CD4-positive, alpha-beta T cell treated with Interleukin-17A for 4 hours (primary cell): ENCODE measurements at regions not wholly inside any gene's neighbourhood (a gene's known extent, or its start where the extent isn't known, plus 50 kb on each side); places are given as distances from the start of the nearest gene placed in this dataset.

Experiments used
- DNase-seq: peaks from one replicate; pipeline ENCODE4 v3.0.0-alpha.2; 2020; ENCODE audit warnings: mixed read lengths

- DNase-seq: no peak
Observed at GRCh38 chr12:107226126-107226525, 132.8 kb upstream of the CRY1 start.

DNA sequence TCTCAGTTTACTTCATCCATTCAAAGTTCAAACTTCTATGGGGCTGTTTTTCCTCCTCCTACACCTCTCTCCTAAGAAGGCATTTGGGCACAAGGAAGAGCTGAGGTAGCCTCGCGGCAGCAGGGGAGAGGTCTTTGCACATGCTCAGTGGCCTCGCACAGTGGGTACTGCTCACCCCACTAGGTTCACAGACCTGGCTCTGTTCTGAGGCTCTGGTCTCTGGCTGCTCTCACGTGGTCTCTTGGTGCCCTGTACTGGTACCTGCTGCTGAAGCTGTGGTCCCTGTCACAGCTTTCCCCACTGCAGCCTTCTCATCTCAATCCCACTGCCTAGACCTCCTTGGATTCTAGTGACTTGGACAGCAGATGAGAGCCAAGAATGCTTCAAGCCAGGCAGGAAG is 134.7 kb upstream of the CRY1 start:
- DNase-seq: no peak

GRCh38 chr12:107229827-107230226 is 136.5 kb upstream of the CRY1 start:
- no peak for DNase-seq

GRCh38 chr12:107231303-107231702 is 138.0 kb upstream of the CRY1 start:
- no peak for DNase-seq

GRCh38 chr12:107233551-107233950 is 140.2 kb upstream of the CRY1 start:
- no peak for DNase-seq

DNA sequence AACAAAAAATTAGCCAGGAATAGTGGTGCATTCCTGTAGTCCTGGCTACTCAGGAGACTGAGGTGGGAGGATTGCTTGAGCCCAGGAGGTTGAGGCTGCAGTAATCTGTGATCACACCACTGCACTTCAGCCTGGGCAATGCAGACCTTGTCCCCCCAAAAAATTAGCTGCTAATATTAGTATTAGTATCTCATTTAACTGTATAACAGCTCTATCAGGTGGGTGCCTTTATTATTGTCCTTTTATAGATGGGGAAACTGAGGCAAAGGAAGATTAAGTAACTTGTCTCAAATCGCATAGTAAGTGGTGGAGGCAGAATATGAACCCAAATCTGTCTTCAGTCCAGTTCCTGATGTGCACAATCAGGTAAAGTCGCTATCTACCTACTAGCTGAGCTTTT is 142.3 kb upstream of the CRY1 start:
- no peak for DNase-seq

- no peak for DNase-seq
Observed at GRCh38 chr12:107236824-107237511, 143.6 kb upstream of the CRY1 start.

- no peak for DNase-seq
Observed at GRCh38 chr12:107238296-107238695, 144.9 kb upstream of the CRY1 start.

DNA sequence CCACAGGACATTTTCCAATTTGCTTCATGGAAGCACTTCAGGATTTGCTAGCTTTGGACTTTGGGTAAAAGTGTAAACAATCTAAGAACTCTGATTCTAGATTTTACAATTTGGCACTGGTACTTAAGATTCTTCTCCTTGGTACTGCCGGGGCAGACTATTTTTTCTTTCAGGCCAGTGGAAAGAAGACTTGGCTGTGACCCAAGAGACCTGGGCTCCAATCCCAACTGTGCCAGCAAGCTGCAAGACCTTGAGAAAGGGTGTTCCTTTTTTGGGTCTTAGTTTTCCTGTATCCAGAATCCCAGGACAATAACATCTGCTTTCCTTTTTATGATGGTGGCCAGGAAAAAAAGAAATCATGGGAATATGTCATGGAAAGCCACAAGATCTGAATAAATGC is 148.1 kb upstream of the CRY1 start:
- DNase-seq: no peak

DNA sequence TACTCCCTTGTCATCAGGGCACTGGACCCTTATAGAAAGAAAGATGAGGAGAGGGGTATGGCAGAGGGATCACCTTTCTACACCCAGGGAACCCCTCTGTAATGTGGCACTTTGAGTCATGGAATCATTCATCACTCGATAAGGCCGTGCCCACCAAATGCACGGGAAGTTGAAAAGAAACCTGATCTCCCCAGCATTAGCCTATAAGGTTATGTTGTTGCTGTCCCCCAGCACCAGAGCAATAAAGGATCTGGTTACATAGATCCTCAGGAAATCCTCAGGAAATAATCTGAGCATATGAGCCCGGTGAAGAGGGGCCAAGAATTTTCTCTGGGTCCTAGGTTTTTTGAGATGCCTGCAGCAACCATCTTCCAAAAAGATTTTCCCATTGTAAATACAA is 148.8 kb upstream of the CRY1 start:
- DNase-seq: no peak

DNA sequence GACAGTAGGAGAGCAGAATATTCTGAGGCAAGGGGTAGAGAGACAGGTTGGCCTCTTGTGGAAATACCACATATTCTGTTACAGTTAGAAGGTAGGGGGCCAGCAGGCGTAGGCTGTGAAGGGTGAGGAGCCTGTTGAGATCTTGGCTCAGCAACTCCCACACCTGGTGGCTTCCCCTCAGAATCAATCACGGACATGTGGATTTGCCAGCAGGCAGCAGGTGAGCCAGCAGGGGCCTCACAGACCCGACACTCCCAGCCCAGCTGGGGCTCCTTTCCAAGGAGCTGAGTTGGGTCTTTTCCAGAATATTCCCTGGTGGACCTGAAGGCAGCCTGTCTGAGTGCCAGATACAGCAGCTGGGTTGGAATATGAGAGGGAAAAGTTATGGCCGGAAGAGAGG is 150.0 kb upstream of the CRY1 start:
- no peak for DNase-seq

GRCh38 chr12:107244584-107244983 is 151.2 kb upstream of the CRY1 start:
- DNase-seq: no peak

DNA sequence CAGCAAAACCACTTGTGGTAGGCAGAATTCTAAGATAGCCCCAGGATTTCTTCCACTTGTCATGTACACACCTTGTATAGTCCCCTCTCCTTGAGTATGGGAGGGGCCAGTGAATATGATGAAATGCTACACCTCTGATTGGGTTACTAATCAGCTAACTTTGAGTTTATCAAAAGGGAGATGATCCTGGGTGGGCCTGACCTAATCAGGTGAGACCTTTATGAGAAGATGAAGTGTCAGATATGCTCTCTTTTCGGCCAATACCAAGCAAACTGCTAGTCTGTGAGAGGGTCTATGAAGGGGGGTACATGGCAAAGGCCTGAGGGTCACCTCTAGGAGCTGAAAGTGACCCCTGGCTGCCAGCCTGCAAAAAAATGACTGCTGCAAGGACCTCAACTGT is 154.3 kb upstream of the CRY1 start:
- no peak for DNase-seq

DNA sequence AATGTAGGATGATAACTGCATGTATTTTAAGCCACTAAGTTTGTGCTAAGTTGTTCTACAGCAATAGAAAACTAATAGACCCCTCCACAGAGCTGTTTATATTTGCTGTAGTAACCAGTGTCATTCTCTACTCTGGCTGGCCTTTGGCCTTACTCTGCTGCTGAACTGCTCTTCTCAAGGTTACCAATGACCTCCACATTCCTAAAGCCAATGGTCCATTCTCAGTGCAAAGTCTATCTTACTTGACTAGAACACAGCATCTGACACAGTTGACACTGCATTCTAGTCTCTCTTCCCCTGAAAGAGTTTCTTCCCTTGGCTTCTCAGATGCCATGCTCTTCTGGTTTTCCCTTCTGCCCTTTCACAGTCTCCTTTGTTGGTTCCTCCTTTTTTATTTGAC is 154.8 kb upstream of the CRY1 start:
- no peak for DNase-seq

DNA sequence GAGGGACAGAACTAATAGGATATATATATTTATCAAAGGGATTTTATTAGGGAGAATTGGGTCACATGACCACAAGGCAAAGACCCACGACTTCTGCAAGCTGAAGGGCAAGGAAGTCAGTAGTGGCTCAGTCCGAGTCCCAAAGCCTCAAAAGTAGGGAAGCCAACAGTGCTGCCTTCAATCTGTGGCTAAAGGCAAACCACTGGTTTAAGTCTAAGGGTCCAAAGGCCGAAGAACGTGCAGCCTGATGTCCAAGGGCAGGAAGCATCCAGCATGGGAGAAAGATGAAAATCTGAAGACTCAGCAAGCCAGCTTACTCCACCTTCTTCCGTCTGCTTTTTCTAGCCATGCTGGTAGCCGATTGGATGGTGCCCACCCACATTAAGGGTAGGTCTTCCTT is 157.9 kb upstream of the CRY1 start:
- no peak for DNase-seq

GRCh38 chr12:107253361-107253760 is 160.0 kb upstream of the CRY1 start:
- DNase-seq: no peak

DNA sequence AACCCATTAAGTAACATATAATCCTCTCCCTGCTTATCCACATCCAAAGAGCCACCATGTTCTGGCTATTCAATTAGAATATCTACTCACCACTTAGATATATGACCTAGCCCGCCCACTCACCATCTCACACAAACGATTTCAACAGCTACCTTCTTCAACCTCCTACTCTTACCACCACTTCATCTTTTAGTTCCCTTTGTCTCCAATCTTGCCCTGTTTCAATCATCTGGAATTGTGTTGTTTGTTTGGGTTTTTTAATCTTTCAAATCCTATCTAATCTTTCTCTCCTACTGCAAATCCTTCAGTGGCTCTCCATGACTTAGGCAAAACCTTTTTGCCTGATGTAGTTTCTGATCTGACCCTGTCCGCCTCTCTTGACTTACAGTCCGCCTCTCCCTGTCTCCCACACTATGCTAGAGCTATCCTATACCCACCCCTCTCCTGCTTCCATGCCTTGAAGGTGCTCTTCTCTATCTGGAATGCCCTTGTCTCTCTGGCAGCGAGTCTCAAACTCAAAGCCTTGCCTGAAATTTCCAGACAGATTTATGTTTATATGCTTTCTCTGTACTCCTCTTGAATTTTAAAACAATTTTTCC is 161.0 kb upstream of the CRY1 start:
- DNase-seq: no peak

- no peak for DNase-seq
Observed at GRCh38 chr12:107258780-107259179, 165.4 kb upstream of the CRY1 start.

- no peak for DNase-seq
Observed at GRCh38 chr12:107263980-107264379, 170.6 kb upstream of the CRY1 start.

- DNase-seq: no peak
Observed at GRCh38 chr12:107264667-107265066, 171.3 kb upstream of the CRY1 start.

GRCh38 chr12:107267604-107268003 is 174.3 kb upstream of the CRY1 start:
- no peak for DNase-seq

GRCh38 chr12:107271523-107271922 is 178.2 kb upstream of the CRY1 start:
- no peak for DNase-seq

DNA sequence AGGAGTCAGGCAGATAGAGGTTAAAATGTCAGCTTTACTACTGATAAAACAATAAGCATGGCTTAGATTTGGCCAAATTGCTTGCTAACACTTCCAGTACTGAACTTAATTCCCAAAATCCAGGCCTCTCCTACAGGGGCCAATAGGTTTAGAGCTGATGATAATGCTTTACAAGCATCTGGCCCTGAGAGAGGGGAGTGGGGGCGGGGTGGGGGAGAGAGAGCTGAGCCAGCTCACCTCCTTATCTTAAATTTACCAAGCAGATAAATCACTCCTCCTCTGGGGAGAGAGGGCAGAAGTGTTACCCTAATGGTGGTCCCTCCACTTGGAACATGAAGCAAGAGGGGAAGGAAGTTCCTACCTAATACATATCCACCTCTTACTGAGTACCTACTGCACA is 182.2 kb upstream of the CRY1 start:
- no peak for DNase-seq

DNA sequence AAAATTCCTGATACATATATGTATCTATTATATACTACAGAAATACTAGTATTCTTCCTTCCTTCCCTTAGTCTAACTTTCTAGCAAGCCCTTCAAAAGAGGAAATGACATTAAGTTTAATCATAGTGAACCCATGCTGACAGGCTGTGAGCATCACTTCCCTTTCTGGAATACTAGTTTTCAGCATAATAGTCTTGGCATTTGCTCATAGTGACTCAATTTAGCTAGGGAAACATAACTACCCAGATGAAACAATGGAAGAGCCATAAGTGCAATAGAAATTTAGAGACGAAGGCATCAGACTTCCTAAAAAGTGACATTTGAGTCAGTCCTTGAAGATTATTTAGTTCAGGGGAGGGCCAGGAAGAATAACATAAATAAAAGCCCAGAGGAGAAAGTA is 184.5 kb upstream of the CRY1 start:
- no peak for DNase-seq

DNA sequence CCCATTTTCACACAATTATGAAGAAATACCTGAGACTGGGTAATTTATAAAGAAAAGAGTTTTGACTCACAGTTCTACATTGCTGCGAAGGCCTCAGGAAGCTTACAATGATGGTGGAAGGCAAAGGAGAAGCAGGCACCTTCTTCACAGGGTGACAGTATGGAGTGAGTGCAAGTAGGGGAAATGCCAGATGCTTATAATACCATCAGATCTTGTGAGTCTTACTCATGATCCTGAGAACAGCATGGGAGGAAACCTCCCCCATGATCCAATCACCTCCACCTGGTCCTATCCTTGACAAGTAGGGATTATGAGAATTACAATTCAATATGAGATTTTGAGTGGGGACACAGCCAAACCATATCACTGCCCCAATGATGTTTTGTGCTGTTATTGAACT is 189.3 kb upstream of the CRY1 start:
- no peak for DNase-seq
